GM12878 (cell line): ENCODE measurements at regions not wholly inside any gene's neighbourhood (a gene's known extent, or its start where the extent isn't known, plus 50 kb on each side); places are given as distances from the start of the nearest gene placed in this dataset.

ENCODE experiments used
- ATAC-seq: fragments of 200-7000 bp; cut with Tn5 transposase; 3 replicates; pipeline ENCODE4 v1.9.1; 2020; ENCODE audit warnings: mild to moderate bottlenecking, moderate library complexity
- BruUV-seq: library from RNA; stranded (reverse); fragments of 400-500 nt; replicated peaks from 2 replicates; lab custom pipeline; 2021; lab: Mats Ljungman, UMichigan
- CTCF ChIA-PET: fragments of 300-600 bp; sonication (Branson Sonifier 250); formaldehyde crosslinking; extraction: SDS; loops from one replicate; lab custom pipeline; 2021; ENCODE audit warnings: inconsistent platforms; lab: Yijun Ruan, JAX
- POLR2A ChIA-PET: fragments of 350-600 bp; formaldehyde crosslinking; extraction: SDS; loops from one replicate; lab custom pipeline; 2021; ENCODE audit warnings: inconsistent platforms; lab: Charles Lee
- RAD21 ChIA-PET: fragments of 300-600 bp; sonication (Branson Sonifier 250); formaldehyde crosslinking; loops from one replicate; lab custom pipeline; 2023; ENCODE audit warnings: antibody characterized with exemption; ENCODE audit not compliant: unreplicated experiment; lab: Charles Lee
- SMC1A ChIA-PET: fragments of 300-600 bp; sonication (Branson Sonifier 250); formaldehyde crosslinking; loops from one replicate; lab custom pipeline; 2023; ENCODE audit not compliant: unreplicated experiment, uncharacterized antibody; lab: Charles Lee
- DNase-seq: peaks from one replicate; pipeline ENCODE4 v3.0.0-alpha.2; 2011; ENCODE audit warnings: low read depth, low spot score
- FAIRE-seq: peaks from 3 replicates; lab custom pipeline; 2011; peaks lifted over from hg19 to GRCh38; lab: Jason Lieb, UNC
- H2AFZ ChIP-seq: 2 replicates; pipeline ENCODE4 v1.6.0; 2011; ENCODE audit warnings: low read depth, low read length, control low read depth; ENCODE audit not compliant: control insufficient read depth
- H3K27ac ChIP-seq: 2 replicates; pipeline ENCODE4 v1.5.1; 2011; ENCODE audit warnings: control low read depth; ENCODE audit not compliant: control insufficient read depth, insufficient read depth
- H3K27me3 ChIP-seq, 2 experiments: replicated peaks in 1 of 2; 2 replicates each; pipeline versions ENCODE4 v1.6.0 to v1.6.1; 2011; ENCODE audit warnings: low read length in 1 of 2; ENCODE audit not compliant: control insufficient read depth in 2 of 2, insufficient read depth in 2 of 2
- H3K36me3 ChIP-seq, 2 experiments: 2 replicates each; pipeline ENCODE4 v1.5.1; 2011; ENCODE audit warnings: low read length in 1 of 2; ENCODE audit not compliant: control insufficient read depth in 2 of 2, insufficient read depth in 2 of 2
- H3K4me1 ChIP-seq: 2 replicates; pipeline ENCODE4 v1.6.1; 2011; ENCODE audit warnings: mild to moderate bottlenecking, low read length, moderate library complexity, mixed read lengths; ENCODE audit not compliant: control insufficient read depth, insufficient read depth
- H3K4me2 ChIP-seq: 2 replicates; pipeline ENCODE4 v1.6.0; 2011; ENCODE audit warnings: control low read depth; ENCODE audit not compliant: control insufficient read depth, insufficient read depth
- H3K4me3 ChIP-seq: fragments of 200-600 bp; sonication (generic); 2 replicates; pipeline ENCODE4 v1.5.1; 2016
- H3K79me2 ChIP-seq: 2 replicates; pipeline ENCODE4 v1.6.0; 2011; ENCODE audit warnings: low read length; ENCODE audit not compliant: control insufficient read depth, insufficient read depth
- H3K9ac ChIP-seq: 2 replicates; pipeline ENCODE4 v1.8.0; 2011; ENCODE audit warnings: low read length, control low read depth, mixed read lengths; ENCODE audit not compliant: control insufficient read depth, insufficient read depth
- H3K9me3 ChIP-seq: replicated peaks from 3 replicates; pipeline ENCODE4 v1.5.1; 2011; ENCODE audit warnings: mild to moderate bottlenecking, low read length; ENCODE audit not compliant: control insufficient read depth, insufficient read depth
- H4K20me1 ChIP-seq: 2 replicates; pipeline ENCODE4 v1.6.0; 2011; ENCODE audit not compliant: control insufficient read depth, insufficient read depth
- CBFB ChIP-seq: IDR thresholded peaks from 2 replicates; pipeline ENCODE4 v1.6.1; 2016; ENCODE audit warnings: antibody characterized with exemption, low read depth
- EED ChIP-seq: sonication (generic); IDR thresholded peaks from 2 replicates; pipeline ENCODE4 v1.6.1; 2016; ENCODE audit warnings: antibody characterized with exemption, low read depth
- EGR1 ChIP-seq, 2 experiments: IDR thresholded peaks; 1 replicate in 1 of 2; 2 replicates in 1 of 2; pipeline ENCODE4 v1.6.1; 2011 to 2012; ENCODE audit warnings: low read depth in 2 of 2, low read length in 2 of 2, borderline replicate concordance in 1 of 2, mild to moderate bottlenecking in 1 of 2, moderate library complexity in 1 of 2
- FOS ChIP-seq: IDR thresholded peaks from 3 replicates; pipeline ENCODE4 v1.6.1; 2011; ENCODE audit warnings: borderline replicate concordance; ENCODE audit not compliant: insufficient read length; ENCODE audit errors: extremely low read depth
- FOXK2 ChIP-seq: fragments of 450-650 bp; IDR thresholded peaks from 2 replicates; pipeline ENCODE4 v1.6.1; 2017; ENCODE audit warnings: mild to moderate bottlenecking, moderate library complexity
- IKZF1 ChIP-seq: fragments of 450-650 bp; conservative IDR thresholded peaks from 2 replicates; pipeline ENCODE4 v1.6.1; 2017; ENCODE audit warnings: antibody characterized with exemption, mild to moderate bottlenecking
- MYC ChIP-seq: IDR thresholded peaks from 2 replicates; pipeline ENCODE4 v1.6.1; 2011; ENCODE audit warnings: mild to moderate bottlenecking, low read length, moderate library complexity, inconsistent platforms; ENCODE audit not compliant: insufficient read depth, insufficient replicate concordance, insufficient read length, severe bottlenecking
- NFIC ChIP-seq: IDR thresholded peaks from 2 replicates; pipeline ENCODE4 v1.6.1; 2012; ENCODE audit warnings: low read depth, mild to moderate bottlenecking, inconsistent platforms, low read length, moderate library complexity
- NFYB ChIP-seq: IDR thresholded peaks from 2 replicates; pipeline ENCODE4 v1.6.1; 2011; ENCODE audit warnings: low read depth, mild to moderate bottlenecking, low read length, improper control_type of control experiment, moderate library complexity; ENCODE audit not compliant: insufficient read depth
- SIX5 ChIP-seq: IDR thresholded peaks from 2 replicates; pipeline ENCODE4 v1.6.1; 2011; ENCODE audit warnings: mild to moderate bottlenecking, low read depth, low read length, moderate library complexity; ENCODE audit not compliant: severe bottlenecking
- SMAD1 ChIP-seq: fragments of 450-650 bp; IDR thresholded peaks from 2 replicates; pipeline ENCODE4 v1.6.1; 2018; ENCODE audit warnings: mild to moderate bottlenecking, low read depth; ENCODE audit not compliant: partially characterized antibody
- SP1 ChIP-seq: IDR thresholded peaks from one replicate; pipeline ENCODE4 v1.6.1; 2011; ENCODE audit warnings: low read depth, low read length
- STAT3 ChIP-seq: IDR thresholded peaks from 2 replicates; pipeline ENCODE4 v1.6.1; 2011; ENCODE audit warnings: low read depth, low read length, improper control_type of control experiment
- WGBS: methylation state at CpG from one replicate; pipeline ENCODE4 v1.1.6; 2016; ENCODE audit warnings: low lambda C conversion rate; ENCODE audit not compliant: insufficient replicate concordance, insufficient coverage; ENCODE audit errors: missing lambda C conversion rate; 5-methylcytosine and 5-hydroxymethylcytosine counted together
- in situ Hi-C: fragments of 300-500 bp; cut with MboI; formaldehyde crosslinking; loops from 9 replicates; pipeline ENCODE4 v1.14.3; 2018; ENCODE audit warnings: mixed read lengths
- intact Hi-C: fragments of 100-400 bp; cut with micrococcal nuclease; formaldehyde crosslinking; loops from one replicate; pipeline ENCODE4 v1.14.2; 2022; ENCODE audit not compliant: unreplicated experiment
- TF ChIP-seq, protein P1 (sequence below): fragments of 450-650 bp; IDR thresholded peaks from 2 replicates; pipeline ENCODE4 v1.6.1; 2016; ENCODE audit warnings: mild to moderate bottlenecking
- TF ChIP-seq, protein P2 (sequence below): fragments of 450-650 bp; IDR thresholded peaks from 2 replicates; pipeline ENCODE4 v1.6.1; 2017; ENCODE audit warnings: mild to moderate bottlenecking
- TF ChIP-seq, protein P3 (sequence below): IDR thresholded peaks from 2 replicates; pipeline ENCODE4 v1.6.1; 2011; ENCODE audit warnings: mild to moderate bottlenecking, low read depth, low read length, moderate library complexity; ENCODE audit not compliant: insufficient replicate concordance
- TF ChIP-seq, protein P4 (sequence below): fragments of 450-650 bp; formaldehyde crosslinking; IDR thresholded peaks from 2 replicates; pipeline ENCODE4 v1.5.0; 2022; ENCODE audit warnings: mild to moderate bottlenecking, missing genetic modification characterization

DNA sequence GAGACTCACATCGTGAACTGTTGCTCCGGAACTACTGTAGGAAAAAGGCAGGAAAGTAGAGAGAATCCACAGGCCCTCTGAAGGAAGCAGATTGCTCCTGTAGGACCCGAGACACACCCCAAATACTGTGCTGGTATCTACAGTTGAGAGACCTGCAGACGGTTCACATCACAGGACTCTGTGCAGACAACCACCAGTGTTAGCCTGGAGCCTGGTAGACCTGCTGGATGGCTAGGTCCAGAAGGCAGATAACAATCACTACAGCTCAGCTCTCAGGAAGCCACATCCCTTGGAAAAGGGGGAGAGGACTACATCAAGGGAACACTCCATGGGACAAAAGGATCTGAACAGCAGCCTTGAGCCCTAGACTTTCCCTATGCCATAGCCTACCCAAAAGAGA is 311.8 kb upstream of the PRKCQ start:
- ChIA-PET SMC1A (no interaction called here), CTCF (no interaction called here)
- no peak for FAIRE-seq
- TF ChIP-seq, protein P1, sequence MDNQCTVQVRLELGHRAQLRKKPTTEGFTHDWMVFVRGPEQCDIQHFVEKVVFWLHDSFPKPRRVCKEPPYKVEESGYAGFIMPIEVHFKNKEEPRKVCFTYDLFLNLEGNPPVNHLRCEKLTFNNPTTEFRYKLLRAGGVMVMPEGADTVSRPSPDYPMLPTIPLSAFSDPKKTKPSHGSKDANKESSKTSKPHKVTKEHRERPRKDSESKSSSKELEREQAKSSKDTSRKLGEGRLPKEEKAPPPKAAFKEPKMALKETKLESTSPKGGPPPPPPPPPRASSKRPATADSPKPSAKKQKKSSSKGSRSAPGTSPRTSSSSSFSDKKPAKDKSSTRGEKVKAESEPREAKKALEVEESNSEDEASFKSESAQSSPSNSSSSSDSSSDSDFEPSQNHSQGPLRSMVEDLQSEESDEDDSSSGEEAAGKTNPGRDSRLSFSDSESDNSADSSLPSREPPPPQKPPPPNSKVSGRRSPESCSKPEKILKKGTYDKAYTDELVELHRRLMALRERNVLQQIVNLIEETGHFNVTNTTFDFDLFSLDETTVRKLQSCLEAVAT = no peak
- TF ChIP-seq STAT3 (no peak), CBFB (no peak), SMAD1 (no peak), SP1 (no peak), NFIC (no peak), SIX5 (no peak), IKZF1 (no peak), MYC (no peak), EED (no peak), EGR1 (IDR thresholded peaks at IDR 0.05; ENCODE audit: borderline replicate concordance in 1 of 2, low read depth in 2 of 2, low read length in 2 of 2) (no peak), NFYB (no peak), FOS (no peak), FOXK2 (no peak)
- TF ChIP-seq, protein P2, sequence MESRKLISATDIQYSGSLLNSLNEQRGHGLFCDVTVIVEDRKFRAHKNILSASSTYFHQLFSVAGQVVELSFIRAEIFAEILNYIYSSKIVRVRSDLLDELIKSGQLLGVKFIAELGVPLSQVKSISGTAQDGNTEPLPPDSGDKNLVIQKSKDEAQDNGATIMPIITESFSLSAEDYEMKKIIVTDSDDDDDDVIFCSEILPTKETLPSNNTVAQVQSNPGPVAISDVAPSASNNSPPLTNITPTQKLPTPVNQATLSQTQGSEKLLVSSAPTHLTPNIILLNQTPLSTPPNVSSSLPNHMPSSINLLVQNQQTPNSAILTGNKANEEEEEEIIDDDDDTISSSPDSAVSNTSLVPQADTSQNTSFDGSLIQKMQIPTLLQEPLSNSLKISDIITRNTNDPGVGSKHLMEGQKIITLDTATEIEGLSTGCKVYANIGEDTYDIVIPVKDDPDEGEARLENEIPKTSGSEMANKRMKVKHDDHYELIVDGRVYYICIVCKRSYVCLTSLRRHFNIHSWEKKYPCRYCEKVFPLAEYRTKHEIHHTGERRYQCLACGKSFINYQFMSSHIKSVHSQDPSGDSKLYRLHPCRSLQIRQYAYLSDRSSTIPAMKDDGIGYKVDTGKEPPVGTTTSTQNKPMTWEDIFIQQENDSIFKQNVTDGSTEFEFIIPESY = no peak
- TF ChIP-seq, protein P3, sequence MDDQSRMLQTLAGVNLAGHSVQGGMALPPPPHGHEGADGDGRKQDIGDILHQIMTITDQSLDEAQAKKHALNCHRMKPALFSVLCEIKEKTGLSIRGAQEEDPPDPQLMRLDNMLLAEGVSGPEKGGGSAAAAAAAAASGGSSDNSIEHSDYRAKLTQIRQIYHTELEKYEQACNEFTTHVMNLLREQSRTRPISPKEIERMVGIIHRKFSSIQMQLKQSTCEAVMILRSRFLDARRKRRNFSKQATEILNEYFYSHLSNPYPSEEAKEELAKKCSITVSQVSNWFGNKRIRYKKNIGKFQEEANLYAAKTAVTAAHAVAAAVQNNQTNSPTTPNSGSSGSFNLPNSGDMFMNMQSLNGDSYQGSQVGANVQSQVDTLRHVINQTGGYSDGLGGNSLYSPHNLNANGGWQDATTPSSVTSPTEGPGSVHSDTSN = no peak
- TF ChIP-seq, protein P4, sequence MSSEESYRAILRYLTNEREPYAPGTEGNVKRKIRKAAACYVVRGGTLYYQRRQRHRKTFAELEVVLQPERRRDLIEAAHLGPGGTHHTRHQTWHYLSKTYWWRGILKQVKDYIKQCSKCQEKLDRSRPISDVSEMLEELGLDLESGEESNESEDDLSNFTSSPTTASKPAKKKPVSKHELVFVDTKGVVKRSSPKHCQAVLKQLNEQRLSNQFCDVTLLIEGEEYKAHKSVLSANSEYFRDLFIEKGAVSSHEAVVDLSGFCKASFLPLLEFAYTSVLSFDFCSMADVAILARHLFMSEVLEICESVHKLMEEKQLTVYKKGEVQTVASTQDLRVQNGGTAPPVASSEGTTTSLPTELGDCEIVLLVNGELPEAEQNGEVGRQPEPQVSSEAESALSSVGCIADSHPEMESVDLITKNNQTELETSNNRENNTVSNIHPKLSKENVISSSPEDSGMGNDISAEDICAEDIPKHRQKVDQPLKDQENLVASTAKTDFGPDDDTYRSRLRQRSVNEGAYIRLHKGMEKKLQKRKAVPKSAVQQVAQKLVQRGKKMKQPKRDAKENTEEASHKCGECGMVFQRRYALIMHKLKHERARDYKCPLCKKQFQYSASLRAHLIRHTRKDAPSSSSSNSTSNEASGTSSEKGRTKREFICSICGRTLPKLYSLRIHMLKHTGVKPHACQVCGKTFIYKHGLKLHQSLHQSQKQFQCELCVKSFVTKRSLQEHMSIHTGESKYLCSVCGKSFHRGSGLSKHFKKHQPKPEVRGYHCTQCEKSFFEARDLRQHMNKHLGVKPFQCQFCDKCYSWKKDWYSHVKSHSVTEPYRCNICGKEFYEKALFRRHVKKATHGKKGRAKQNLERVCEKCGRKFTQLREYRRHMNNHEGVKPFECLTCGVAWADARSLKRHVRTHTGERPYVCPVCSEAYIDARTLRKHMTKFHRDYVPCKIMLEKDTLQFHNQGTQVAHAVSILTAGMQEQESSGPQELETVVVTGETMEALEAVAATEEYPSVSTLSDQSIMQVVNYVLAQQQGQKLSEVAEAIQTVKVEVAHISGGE (CRISPR knock-in tag) = no peak

More for the DNA sequence above, 311.8 kb upstream of the PRKCQ start:
- H3K27ac ChIP-seq = no peak overlapping the region
- peaks cover 0 to 2% of the 10 kb centered on the region in 2 experiments; a peak in 2 of 4 replicates for H3K27me3 ChIP-seq
- ATAC-seq (no peak), DNase-seq (no peak)
- no peaks in the 10 kb centered on the region for H4K20me1 ChIP-seq
- no peak overlapping the region for H3K9ac ChIP-seq
- H3K4me1 ChIP-seq = no peaks in the 10 kb centered on the region
- 65% methylated on average over 3 of the region's 4 CpGs for WGBS
- POLR2A ChIA-PET = no interaction called here
- no peaks in the 10 kb centered on the region for H3K9me3 ChIP-seq
- H3K4me3 ChIP-seq = no peak overlapping the region
- no TSS peak for BruUV-seq
- no peak overlapping the region for H3K4me2 ChIP-seq
- no peaks in the 10 kb centered on the region for H3K36me3 ChIP-seq
- RAD21 ChIA-PET = no interaction called here
- in situ Hi-C loops = no loop called here
- intact Hi-C loops = no loop called here
- no peaks in the 10 kb centered on the region for H3K79me2 ChIP-seq
- H2AFZ ChIP-seq = no peak overlapping the region
